PC-9 (cell line): ENCODE measurements at regions not wholly inside any gene's neighbourhood (a gene's known extent, or its start where the extent isn't known, plus 50 kb on each side); places are given as distances from the start of the nearest gene placed in this dataset.

Experiments
- BruUV-seq: library from RNA; stranded (reverse); fragments of 400-500 nt; replicated peaks from 2 replicates; lab custom pipeline; 2021; lab: Mats Ljungman, UMichigan
- CTCF ChIA-PET: fragments of 300-600 bp; sonication (Branson Sonifier 250); formaldehyde crosslinking; loops from one replicate; lab custom pipeline; 2022; ENCODE audit warnings: antibody characterized with exemption; lab: Charles Lee
- POLR2A ChIA-PET: fragments of 300-600 bp; sonication (Branson Sonifier 250); formaldehyde crosslinking; loops from one replicate; lab custom pipeline; 2022; ENCODE audit warnings: antibody characterized with exemption; ENCODE audit not compliant: unreplicated experiment; lab: Charles Lee
- DNase-seq, 2 experiments: peaks; one replicate each; pipeline versions ENCODE4 v3.0.0 to v3.0.0-alpha.2; 2015 to 2022; ENCODE audit warnings: mixed read lengths in 1 of 2
- H2AFZ ChIP-seq: fragments of 200-600 bp; sonication (generic); 2 replicates; pipeline ENCODE4 v1.8.1; 2017; ENCODE audit warnings: antibody characterized with exemption
- H3F3A ChIP-seq: fragments of 200-600 bp; sonication (generic); 2 replicates; pipeline ENCODE4 v1.8.1; 2017; ENCODE audit warnings: antibody characterized with exemption, mild to moderate bottlenecking, low read depth; ENCODE audit not compliant: insufficient read depth
- H3K27ac ChIP-seq: fragments of 200-600 bp; sonication (generic); 2 replicates; pipeline ENCODE4 v1.6.1; 2016; ENCODE audit warnings: mixed run types
- H3K27me3 ChIP-seq: fragments of 200-600 bp; sonication (generic); 2 replicates; pipeline ENCODE4 v1.6.1; 2016; ENCODE audit warnings: low read depth, mixed run types; ENCODE audit not compliant: insufficient read depth
- H3K36me3 ChIP-seq: fragments of 200-600 bp; sonication (generic); 2 replicates; pipeline ENCODE4 v1.6.1; 2016; ENCODE audit warnings: low read depth, mixed run types
- H3K4me1 ChIP-seq: fragments of 200-600 bp; sonication (generic); replicated peaks from 2 replicates; pipeline ENCODE4 v1.6.1; 2016; ENCODE audit warnings: mixed run types; ENCODE audit not compliant: insufficient read depth
- H3K4me2 ChIP-seq: fragments of 200-600 bp; sonication (generic); 2 replicates; pipeline ENCODE4 v1.6.1; 2017; ENCODE audit warnings: mixed run types
- H3K4me3 ChIP-seq: fragments of 200-600 bp; sonication (generic); 2 replicates; pipeline ENCODE4 v1.6.1; 2016; ENCODE audit warnings: mixed run types
- H3K79me2 ChIP-seq: fragments of 200-600 bp; sonication (generic); 2 replicates; pipeline ENCODE4 v1.6.1; 2017; ENCODE audit warnings: low read depth, mixed run types
- H3K9me2 ChIP-seq: fragments of 200-600 bp; sonication (generic); 2 replicates; pipeline ENCODE4 v1.8.1; 2017; ENCODE audit warnings: mild to moderate bottlenecking; ENCODE audit not compliant: insufficient read depth
- H3K9me3 ChIP-seq: fragments of 200-600 bp; sonication (generic); 2 replicates; pipeline ENCODE4 v1.8.1; 2016; ENCODE audit warnings: low read depth; ENCODE audit not compliant: insufficient read depth
- H4K20me1 ChIP-seq: fragments of 200-600 bp; sonication (generic); 2 replicates; pipeline ENCODE4 v1.8.1; 2017; ENCODE audit not compliant: insufficient read depth
- EZH2 ChIP-seq: fragments of 200-600 bp; sonication (generic); IDR thresholded peaks from 2 replicates; pipeline ENCODE4 v1.8.0; 2017; ENCODE audit warnings: antibody characterized with exemption, low read depth
- intact Hi-C: fragments of 100-400 bp; cut with micrococcal nuclease; formaldehyde crosslinking; loops from one replicate; pipeline ENCODE4 v1.10.0; 2022; ENCODE audit not compliant: unreplicated experiment
- TF ChIP-seq, protein P1 (sequence below): fragments of 200-600 bp; sonication (generic); conservative IDR thresholded peaks from 2 replicates; pipeline ENCODE4 v1.6.1; 2017; ENCODE audit warnings: mixed run types, antibody characterized with exemption, mild to moderate bottlenecking, moderate library complexity

DNA sequence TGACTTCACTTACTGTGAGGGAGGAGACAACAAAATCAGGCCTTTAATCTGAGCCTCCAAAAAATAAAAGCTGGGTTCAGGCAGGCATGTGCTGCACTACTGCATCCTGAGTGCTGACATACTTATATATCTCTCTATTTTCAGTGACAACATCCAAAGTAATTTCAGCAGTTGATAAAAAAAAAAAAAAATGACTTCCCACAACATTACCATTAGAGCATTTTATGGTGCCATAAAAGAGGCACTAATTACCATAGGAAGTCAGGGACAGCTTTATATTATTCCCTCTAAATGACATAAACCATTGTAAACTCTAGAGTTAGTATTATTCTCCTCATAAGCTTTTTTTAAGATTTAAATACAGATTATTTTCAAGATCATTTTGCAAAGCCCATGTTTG, 346.1 kb downstream of the SLCO4C1 start:
- no peak for DNase-seq
- Histone ChIP-seq H3K9me3 (no peaks in the 10 kb centered on the region), H3K79me2 (no peaks in the 10 kb centered on the region), H3K4me1 (no peaks in the 10 kb centered on the region), H4K20me1 (no peaks in the 10 kb centered on the region), H3K36me3 (no peaks in the 10 kb centered on the region), H3K4me2 (no peak overlapping the region), H3F3A (no peaks in the 10 kb centered on the region), H2AFZ (no peak overlapping the region), H3K4me3 (no peak overlapping the region), H3K27me3 (no peaks in the 10 kb centered on the region), H3K9me2 (no peaks in the 10 kb centered on the region), H3K27ac (no peak overlapping the region)
- intact Hi-C loops = no loop called here
- TF ChIP-seq, protein P1, sequence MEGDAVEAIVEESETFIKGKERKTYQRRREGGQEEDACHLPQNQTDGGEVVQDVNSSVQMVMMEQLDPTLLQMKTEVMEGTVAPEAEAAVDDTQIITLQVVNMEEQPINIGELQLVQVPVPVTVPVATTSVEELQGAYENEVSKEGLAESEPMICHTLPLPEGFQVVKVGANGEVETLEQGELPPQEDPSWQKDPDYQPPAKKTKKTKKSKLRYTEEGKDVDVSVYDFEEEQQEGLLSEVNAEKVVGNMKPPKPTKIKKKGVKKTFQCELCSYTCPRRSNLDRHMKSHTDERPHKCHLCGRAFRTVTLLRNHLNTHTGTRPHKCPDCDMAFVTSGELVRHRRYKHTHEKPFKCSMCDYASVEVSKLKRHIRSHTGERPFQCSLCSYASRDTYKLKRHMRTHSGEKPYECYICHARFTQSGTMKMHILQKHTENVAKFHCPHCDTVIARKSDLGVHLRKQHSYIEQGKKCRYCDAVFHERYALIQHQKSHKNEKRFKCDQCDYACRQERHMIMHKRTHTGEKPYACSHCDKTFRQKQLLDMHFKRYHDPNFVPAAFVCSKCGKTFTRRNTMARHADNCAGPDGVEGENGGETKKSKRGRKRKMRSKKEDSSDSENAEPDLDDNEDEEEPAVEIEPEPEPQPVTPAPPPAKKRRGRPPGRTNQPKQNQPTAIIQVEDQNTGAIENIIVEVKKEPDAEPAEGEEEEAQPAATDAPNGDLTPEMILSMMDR = no peak
- TF ChIP-seq EZH2 = no peak
- POLR2A ChIA-PET = no interaction called here
- CTCF ChIA-PET = no interaction called here
- no TSS peak for BruUV-seq

DNA sequence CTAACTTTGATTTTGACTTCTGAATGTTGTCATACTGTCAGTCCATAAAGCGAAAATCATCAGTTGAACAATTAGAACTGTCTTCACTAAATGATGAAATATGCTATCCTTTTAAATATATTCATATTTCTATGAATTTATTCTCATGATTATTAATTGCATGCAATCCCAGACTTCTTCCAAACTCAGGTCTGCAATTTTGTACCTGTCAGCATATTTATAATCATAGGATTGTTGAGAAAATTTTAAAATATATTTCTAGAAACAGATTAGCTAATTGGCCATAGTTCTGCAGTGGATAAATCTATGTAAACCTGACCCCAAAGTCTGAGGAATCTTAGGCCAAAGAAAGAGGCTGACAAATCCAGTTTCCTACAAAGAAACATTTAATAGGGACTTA, 347.5 kb downstream of the SLCO4C1 start:
- no peaks in the 10 kb centered on the region for H3K4me1 ChIP-seq
- ChIA-PET CTCF (no interaction called here), POLR2A (no interaction called here)
- no peaks in the 10 kb centered on the region for H3K9me3 ChIP-seq
- no peaks in the 10 kb centered on the region for H3F3A ChIP-seq
- intact Hi-C loops = no loop called here
- H3K27ac ChIP-seq = no peak overlapping the region
- H3K4me2 ChIP-seq = no peak overlapping the region
- H3K27me3 ChIP-seq = no peaks in the 10 kb centered on the region
- no peaks in the 10 kb centered on the region for H3K36me3 ChIP-seq
- no peaks in the 10 kb centered on the region for H4K20me1 ChIP-seq
- no TSS peak for BruUV-seq
- H3K4me3 ChIP-seq = no peak overlapping the region
- no peak for TF ChIP-seq EZH2
- TF ChIP-seq, protein P1 = no peak
- no peak for DNase-seq
- H3K9me2 ChIP-seq = no peaks in the 10 kb centered on the region
- H3K79me2 ChIP-seq = no peaks in the 10 kb centered on the region
- no peak overlapping the region for H2AFZ ChIP-seq

DNA sequence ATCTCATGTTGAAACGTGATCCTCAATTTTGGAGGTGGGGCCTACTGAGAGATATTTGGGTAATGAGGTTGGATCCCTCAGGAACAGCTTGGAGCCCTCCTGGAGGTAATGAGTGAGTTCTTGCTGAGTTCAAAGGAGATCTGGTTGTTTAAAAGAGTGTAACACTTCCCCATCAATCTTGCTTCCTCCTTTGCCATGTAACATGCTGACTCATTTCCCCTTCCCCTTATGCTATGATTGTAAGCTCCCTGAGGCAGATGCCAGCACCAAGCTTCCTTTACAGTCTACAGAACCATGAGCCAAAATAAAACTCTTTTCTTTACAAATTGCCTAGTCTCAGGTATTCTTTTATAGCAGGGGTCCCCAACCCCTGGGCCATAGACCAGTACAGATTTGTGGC, 352.3 kb downstream of the SLCO4C1 start:
- no peak overlapping the region for H3K27ac ChIP-seq
- no peaks in the 10 kb centered on the region for H3K4me1 ChIP-seq
- no peaks in the 10 kb centered on the region for H3K79me2 ChIP-seq
- no peaks in the 10 kb centered on the region for H3K36me3 ChIP-seq
- no peak for DNase-seq
- ChIA-PET CTCF (no interaction called here), POLR2A (no interaction called here)
- H3K9me3 ChIP-seq = no peaks in the 10 kb centered on the region
- H3K4me2 ChIP-seq = no peak overlapping the region
- intact Hi-C loops = loop anchor here (2.0 to 5.0 kb wide), 2 partner anchors 147 to 279 kb away; no protein-coding TSS in a partner anchor
- no peaks in the 10 kb centered on the region for H4K20me1 ChIP-seq
- no peaks in the 10 kb centered on the region for H3K9me2 ChIP-seq
- H3K27me3 ChIP-seq = no peaks in the 10 kb centered on the region
- H3F3A ChIP-seq = no peaks in the 10 kb centered on the region
- H3K4me3 ChIP-seq = no peak overlapping the region
- H2AFZ ChIP-seq = no peak overlapping the region
- TF ChIP-seq EZH2 = no peak
- TF ChIP-seq, protein P1 = no peak
- no TSS peak for BruUV-seq
